C1 segment of cervical spinal cord (tissue), 14 donors: ENCODE measurements at regions not wholly inside any gene's neighbourhood (a gene's known extent, or its start where the extent isn't known, plus 50 kb on each side); places are given as distances from the start of the nearest gene placed in this dataset.
"Not testable (repeated sequence)": the region's sequence is repeated elsewhere in the genome, so short reads cannot be mapped to it uniquely, and the experiment has no call there.

ENCODE experiments used
- DNase-seq, 14 donors: peaks; one replicate each; lab custom pipeline; 2025; lab: John Stamatoyannopoulos, UW

DNA sequence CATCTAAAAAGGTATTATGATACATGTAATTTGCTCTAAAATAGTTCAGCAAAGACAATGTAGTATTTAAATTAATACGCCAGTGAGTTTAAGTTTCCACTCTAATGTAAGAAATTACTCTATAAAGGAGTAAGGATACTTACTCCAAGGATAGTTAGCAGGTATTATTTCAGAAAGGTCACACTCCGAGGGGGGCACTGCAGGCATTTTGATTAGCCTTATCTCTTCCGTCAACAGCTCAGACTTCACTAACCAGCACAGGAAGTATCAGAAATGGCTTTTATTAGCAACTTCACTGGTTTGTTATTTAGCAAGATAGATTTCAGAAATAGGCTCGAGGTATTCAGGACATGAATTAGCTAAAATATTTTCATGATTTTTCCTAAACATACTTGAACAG is 127.0 kb downstream of the COX18 start:
- DNase-seq: no peak

DNA sequence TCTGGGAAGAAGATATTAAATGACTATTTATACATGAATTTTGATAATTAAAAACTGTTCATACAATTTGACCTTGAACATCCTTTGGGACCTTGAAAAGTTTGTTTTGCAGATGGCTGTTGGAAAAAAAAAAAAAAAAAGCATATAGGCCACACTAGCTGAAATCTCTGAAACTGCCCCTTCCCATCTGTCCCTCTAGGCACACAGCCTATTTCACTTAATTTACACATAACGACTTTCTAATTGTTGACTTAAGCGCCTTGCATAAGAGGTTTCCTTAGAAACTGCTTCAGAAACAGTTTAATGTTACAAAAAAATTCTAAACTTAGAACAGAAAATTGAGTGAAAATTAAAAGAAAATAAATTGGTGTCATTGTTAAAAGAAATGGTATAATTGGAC is 131.0 kb downstream of the COX18 start:
- no peak for DNase-seq

DNA sequence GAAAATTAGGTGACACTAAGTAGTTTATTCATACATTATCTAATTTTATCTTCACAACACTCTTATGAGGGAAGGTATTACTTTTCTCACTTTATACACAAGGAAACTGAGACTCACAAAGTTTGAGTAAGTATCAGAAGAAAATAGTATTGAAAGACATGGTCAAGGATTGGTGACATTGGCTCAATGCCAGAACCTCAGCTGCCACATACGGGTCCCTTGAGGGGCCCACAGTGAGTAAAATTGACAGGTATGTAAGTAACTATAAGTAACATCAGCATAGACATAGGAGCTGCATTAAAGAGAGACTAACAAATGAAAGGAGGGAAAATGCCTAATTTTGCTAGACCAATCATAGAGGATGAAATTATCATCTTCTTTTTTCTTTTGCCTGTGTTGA is 134.1 kb downstream of the COX18 start:
- DNase-seq: no peak

DNA sequence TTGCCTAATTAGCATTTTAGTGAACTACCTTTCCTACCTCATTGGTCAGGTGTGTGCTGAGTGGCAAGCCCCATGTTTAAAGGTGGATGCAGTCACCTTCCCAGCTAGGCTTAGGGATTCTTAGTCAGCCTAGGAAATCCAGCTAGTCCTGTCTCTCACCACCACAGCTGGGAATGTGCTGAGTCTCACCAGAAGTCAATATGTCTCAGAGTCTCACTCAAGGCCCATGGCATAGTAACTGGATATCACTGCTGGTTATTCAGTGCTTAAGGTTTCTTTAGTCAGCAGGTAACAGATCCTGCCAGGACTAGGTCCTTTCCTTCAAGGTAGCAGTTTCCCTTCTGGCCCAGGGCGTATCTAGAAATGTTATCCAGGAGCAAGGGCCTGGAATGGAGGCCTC is 136.5 kb downstream of the COX18 start:
- no peak for DNase-seq

DNA sequence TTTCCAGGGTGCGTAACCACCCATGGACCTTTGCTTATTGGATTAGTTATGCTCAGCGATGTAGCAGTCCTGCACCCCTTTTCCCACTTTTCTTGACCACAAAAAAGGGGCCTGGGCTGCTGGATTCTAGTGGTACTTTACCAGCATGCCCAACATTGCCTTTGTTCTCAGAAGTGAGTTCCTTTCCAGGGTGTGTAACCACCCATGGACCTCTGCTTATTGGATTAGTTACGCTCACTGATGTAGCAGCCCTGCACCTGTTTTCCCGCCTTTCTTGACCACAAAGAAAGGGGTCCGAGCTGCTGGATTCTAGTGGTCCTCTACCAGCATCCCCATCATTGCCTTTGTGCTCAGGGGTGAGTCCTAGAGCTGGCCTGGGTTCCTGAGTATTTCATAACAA is 138.2 kb downstream of the COX18 start:
- no peak for DNase-seq

DNA sequence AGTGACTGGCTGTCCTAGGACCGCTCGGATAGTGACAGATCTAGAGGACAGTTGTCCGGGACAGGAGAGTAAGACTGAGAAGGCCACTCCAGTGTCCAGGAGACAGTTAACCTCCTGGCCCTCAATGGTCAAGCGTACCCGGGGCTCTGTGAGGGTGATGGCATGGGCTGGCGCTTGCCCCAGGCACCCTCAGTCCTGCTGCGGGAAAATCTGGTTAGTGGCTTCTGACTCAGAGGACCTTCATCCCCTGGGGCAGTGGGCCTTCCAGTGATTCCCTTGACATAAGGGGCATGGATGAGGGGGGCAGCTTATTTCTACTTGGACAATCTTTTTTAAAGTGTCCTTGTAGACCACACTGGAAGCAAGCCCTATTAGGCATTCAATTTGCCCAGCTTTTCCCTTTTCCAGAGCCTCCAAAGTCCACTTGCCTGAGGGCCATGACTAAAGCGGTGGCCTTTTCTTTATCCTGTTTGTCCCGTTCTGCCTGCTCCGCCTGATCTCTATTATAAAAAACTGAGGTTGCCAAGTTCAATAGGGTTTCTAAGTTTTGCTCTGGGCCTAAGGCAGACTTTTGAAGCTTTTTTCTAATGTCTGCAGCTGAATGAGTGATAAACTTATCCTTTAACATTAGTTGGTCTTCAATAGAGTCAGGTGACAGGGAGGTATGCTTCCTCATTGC is 139.8 kb downstream of the COX18 start:
- not testable (repeated sequence) for DNase-seq

DNA sequence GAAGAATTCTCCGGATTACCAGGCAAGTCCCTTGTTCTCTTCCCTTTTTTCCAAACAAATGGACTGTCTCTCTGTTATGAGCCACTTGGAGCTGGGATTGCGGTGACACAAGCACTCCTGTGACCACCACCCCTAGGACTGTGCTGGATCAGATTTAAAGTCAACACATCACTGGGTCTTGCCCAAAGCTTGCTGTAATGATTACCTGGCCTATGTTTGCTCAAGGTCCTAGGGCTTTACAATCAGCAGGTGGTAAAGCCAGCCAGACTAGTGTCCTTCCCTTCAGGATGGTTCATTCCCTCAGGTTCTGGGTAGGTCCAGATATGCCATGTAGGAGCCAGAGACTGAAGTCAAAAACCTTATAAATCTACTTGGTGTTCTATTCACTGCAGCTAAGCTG is 144.7 kb downstream of the COX18 start:
- DNase-seq: no peak

DNA sequence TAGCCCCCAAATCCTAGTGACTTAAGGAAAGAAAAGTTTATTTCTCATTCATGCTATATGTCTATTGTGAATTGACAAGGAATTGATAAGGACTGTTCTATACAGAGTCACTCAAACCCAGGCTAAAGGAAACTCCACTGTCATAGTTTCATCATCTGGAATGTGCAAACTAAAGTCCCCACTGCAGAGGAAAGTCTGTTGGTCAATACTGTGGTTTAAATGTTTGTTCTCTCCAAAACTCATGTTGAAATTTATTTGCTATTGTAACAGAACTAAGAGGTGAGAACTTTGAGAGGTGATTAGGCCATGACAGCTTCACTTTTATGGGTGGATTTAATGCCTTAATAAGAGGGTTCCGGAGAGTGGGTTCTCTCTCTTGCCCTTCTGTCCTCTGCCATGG is 149.6 kb downstream of the COX18 start:
- DNase-seq: no peak

DNA sequence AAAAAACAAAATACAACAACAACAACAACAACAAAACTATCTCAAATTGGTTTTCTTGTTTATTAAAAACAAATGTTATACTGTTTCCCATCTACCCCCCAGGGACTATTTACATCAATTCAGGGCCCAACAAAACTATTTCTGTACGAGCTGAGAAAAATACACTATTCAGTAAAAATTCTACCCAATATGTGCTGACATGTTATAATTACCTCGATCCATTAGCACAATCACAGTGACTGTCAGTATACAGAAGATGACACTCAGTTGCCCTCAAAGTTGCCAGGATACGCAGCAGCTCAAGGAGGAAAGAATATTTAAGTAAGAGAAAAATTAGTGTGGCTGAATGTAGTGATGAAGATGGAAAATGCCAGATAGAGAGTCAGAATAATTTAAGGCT is 150.1 kb downstream of the COX18 start:
- no peak for DNase-seq

DNA sequence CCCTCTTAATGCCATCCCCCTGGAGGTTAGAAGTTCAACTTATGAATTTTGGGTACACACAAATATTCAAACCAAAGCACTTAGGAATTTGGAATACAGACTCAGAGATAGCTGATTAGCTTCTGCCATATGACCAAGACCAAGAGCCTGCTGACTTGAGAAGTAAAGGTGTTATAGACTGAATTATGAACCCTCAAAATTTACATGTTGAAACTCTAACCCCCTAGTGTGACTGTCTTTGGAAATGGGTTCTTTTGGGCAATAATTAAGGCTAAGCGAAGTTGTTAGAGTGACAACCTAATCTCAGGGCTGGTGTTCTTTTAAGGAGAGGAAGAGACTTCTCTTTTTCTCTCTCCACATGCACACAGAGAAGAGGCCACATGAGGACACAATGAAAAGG is 151.2 kb downstream of the COX18 start:
- DNase-seq: no peak

DNA sequence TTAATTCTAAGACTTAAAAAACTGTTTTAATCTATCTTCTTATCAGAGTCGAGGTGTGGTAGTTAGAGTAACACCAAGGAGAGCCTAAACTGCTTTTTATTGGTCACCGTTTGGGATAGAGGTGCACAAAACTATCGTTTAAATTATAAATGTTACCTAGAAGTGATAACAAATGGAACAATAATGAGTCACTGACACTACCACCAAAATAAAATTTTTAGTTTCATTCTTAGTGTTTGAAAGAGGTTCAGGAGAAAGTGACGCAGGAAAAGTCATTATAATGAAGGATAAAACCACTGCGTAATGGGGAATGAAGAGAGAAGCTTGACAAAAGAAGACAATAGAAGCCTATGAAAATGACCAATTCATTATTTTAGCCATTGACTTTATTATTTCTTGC is 158.2 kb downstream of the COX18 start:
- DNase-seq: no peak

DNA sequence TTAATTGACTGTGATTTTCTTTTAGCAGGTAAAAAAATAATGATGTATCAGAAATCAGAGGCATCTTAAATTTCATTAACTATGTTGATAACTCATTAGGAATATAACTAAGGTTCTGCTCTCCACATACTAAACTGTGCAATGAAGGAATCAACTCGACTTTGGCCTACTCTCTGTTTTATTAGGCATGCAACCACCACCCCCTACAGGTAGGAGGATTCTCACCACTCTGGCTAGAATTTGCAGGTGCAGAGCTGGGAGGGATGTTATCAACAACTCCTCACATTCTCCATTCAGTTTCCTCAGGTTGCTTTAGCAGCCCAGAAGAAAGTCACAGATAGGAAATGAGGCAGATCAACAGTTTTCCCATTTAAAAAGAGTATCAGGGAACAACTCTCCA is 160.1 kb downstream of the COX18 start:
- DNase-seq: no peak

DNA sequence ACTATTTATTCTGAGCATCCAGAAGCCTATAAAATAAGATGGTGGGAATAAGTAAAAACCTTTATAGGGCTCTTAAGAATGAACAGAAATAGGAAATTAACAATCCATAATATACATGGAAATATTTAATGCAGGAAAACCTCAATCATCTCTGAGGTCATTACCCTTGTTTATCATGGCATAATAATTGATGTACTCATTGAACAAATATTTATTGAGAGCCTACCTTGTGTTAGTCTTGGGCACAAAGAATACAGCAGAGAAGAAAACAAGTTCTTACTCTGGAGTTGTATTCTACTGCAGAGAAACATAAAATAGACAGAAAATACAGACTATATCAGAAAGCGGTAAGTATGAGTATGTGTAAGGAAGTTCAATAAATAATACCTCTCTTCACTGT is 167.2 kb downstream of the COX18 start:
- no peak for DNase-seq

DNA sequence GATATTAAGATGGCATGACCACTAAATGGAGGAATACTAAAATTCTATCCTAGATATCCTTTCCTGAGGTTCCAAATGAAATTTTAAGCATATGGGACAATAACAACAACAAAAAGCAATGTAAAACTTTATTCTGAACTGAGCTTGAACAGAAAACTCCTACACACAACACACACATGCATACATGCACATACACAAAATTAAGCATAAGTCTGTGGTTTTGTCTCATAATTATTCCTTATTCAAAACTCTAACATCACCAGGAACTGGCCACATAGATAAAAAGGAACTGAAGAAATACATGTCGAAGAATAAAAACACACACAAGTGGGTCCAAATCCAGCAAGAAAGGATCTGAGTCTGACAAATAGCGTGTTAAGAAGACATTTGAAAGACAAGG is 168.0 kb downstream of the COX18 start:
- DNase-seq: no peak

DNA sequence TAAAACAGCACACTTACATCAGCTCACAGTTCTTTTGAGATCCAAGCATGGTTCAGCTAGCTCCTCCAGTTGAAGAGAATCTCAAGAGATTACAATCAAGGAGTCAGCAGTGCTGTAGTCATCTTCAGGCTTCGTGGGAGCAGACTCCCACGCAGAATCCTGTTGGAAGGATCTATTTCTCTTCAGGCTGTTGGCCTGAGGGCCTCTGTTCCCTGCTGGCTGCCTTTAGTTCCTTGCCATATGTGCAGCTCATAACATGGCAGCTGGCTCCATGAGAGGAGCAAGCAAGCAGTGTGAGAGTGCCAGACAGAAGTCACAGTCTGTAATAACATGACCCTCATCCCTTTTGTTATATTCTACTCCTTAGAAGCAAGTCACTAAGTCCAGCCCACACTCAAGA is 168.6 kb downstream of the COX18 start:
- no peak for DNase-seq

DNA sequence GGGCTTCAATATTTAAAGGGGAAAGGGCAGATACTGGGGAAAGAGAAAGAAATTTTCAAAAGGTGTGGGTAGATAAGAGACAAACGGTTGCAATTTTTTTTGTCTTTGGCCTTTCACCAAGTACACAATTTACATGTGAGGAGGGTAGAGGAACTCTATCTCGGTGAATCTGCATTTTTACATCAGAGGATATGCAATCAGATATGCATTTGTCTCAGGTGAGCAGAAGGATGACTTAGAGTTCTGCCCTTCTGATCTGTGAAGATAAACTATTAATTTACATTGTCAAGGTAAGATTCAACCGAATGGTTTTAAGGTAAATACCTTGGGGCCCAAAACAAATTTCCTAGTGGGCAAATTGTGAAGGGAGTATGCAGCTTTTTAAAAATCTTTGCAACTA is 169.9 kb downstream of the COX18 start:
- DNase-seq: no peak

DNA sequence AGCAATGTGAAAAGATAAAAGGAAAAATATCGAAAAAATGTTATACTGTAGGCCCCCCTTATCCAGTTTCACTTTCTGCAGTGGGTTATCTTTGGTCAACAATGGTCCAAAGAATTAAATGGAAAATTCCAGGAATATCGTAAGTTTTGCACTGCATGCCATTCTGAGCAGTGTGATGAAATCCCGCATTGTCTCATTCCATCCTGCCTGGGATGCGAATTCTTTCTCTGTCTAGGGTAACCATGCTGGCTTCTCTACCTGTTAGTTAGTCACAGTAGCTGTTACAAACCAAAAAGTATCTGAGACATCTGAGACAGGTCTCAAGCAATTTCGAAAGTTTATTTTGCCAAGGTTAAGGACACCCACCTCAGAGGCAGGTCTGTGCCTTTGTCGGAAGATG is 170.3 kb downstream of the COX18 start:
- DNase-seq: no peak

DNA sequence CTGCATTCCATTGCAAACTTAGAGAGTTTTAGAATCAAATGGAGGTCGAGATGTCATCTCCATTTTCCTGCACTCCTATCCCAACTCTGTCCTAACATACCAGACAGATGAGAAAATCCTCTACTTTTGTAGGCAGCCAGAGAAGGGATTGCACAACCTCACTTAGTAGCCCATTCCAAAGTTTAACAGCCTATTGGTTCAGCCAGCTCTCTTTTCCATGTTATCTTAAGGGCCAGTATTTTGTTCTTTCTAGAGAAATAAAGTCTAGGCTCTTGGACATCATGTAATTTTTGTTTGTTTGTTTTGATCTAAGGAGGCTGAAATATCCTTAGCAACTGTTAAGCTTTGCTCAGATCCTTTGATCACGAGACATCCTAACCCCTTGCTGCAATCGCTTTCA is 173.0 kb downstream of the COX18 start:
- DNase-seq: no peak

DNA sequence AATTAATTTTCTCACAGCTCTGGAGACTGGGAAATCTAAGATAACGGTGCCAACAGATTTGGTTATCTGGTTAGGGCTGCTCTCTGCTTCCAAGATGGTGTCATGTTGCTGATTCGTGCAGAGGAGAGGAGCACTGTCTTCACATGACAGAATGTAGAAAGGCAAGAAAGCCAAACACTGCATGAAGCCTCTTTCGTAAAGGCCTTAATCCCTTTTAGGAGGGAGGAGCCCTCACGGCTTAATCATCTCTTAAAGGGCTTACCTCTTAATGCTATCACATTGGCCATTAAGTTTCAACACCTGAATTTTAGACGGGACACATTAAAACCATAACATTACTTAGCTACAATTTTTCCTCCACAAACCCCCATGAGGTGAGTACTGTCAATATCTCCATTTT is 174.1 kb downstream of the COX18 start:
- DNase-seq: no peak

DNA sequence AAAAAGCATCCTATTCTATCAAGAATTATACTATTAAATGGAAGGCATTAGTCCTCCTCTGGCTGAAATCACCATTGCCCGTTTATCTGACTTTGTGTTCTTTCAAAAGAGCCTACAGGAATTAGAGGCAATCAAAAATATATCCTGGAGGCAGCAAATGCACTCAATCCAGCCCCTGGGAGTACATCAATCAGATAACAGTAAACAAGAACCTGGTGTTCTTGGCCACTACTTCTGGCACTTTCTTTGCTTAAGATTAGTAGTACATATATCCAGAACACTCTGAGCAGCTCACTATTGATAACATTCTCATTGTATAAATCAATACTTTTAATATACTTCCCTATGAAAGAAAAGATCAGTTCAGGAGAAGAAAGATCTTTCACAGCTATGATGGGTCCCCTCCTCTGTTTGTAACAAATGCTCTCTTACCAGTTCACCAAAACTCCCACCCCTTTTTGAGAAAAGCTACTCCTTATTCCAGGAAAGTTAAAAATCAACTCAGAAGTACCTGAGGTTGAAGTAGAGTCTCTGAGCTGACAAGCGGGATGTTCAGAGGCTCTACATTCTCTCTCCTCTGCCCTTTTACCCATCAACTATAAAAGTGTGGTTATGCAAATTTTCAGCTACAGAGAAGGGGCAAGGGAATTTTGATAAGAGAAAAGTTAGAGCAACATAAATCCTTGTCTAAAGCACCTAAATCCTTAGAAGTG is 176.0 kb downstream of the COX18 start:
- DNase-seq: no peak

DNA sequence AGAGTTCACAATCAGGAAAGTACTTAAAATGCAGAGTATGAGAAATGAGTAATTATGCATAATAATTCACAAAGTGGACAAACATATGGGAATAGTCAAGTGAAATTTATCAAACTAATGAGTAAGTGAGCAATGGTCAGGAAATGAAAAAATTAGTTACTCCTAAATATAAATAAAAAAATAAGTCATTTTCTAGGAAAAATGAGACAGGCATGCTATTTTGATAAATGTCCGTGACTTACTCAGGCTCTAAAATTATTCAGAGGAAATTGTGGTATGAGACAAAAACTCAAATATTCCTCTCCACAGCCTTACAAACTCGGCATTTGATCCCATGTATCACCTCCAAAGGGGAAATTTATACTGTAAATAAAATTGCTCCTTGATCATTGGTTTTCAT is 181.2 kb downstream of the COX18 start:
- DNase-seq: no peak

DNA sequence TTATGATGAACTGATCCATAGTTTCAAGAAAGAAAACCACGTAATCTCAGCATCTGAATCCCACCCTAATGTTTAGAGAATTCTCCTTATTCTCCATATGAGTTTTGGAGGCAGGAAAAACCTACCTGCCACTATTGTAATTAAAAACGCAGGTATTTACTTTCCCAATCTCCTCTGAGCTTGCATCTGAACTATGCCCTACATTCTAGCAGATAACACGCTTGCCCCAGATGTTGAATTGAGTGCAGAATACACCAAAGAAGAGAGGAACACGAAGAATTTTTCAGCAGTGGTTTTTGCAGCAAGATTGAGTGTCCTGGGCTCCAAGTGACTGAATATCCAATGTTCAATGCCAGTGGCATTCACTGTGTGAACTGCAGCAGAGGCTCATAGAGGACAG is 182.4 kb downstream of the COX18 start:
- DNase-seq: no peak

DNA sequence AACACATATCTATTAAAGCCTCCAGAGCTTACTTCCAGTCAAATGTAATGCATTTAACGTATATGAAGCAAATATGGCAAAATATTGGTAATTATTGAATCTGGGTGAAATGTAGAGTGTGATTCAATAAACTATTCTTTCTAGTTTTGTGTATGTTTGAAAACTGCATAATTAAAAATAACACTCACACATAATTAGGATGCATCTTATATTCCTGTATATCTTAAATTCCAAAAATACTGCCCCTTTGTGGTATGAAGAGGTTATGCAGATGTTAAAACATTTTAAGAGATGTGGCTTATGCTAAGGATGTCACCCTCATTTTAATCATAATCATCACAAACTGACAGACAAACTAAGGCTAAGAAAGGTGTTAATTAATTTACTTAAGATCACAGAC is 182.9 kb downstream of the COX18 start:
- DNase-seq: no peak

DNA sequence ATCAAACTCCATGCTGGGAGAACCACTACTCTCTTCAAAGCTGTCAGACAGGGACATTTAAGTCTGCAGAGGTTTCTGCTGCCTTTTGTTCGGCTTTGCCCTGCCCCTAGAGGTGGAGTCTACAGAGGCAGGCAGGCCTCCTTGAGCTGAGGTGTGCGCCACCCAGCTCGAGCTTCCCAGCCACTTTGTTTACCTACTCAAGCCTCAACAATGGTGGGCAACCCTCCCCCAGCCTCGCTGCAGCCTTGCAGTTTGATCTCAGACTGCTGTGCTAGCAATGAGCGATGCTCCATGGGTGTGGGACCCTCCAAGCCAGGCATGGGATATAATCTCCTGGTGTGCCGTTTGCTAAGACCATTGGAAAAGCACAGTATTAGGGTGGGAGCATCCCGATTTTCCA is 185.3 kb downstream of the COX18 start:
- DNase-seq: not testable (repeated sequence)
